ENCODE measurements at regions not wholly inside any gene's neighbourhood (a gene's known extent, or its start where the extent isn't known, plus 50 kb on each side); places are given as distances from the start of the nearest gene placed in this dataset.

- DNase-seq (ENCODE audit: low read depth) = no peak
Observed at GRCh38 chr3:72591522-72592421, 256.5 kb downstream of the SHQ1 start.

GRCh38 chr3:72590732-72591221, 257.5 kb downstream of the SHQ1 start:
- no peak for DNase-seq (ENCODE audit: low read depth)

- DNase-seq (ENCODE audit: low read depth) = no peak
Observed at GRCh38 chr3:72587282-72587681, 261.0 kb downstream of the SHQ1 start.

- no peak for DNase-seq (ENCODE audit: low read depth)
Observed at GRCh38 chr3:72586694-72587093, 261.6 kb downstream of the SHQ1 start.

- no peak for DNase-seq (ENCODE audit: low read depth)
Observed at GRCh38 chr3:72585966-72586365, 262.3 kb downstream of the SHQ1 start.

- DNase-seq (ENCODE audit: low read depth) = no peak
Observed at GRCh38 chr3:72584262-72584661, 264.0 kb downstream of the SHQ1 start.

GRCh38 chr3:72582963-72583362, 265.3 kb downstream of the SHQ1 start:
- DNase-seq (ENCODE audit: low read depth) = no peak

GRCh38 chr3:72582211-72582878, 265.9 kb downstream of the SHQ1 start:
- DNase-seq (ENCODE audit: low read depth) = no peak

GRCh38 chr3:72580900-72581299, 267.3 kb downstream of the SHQ1 start:
- no peak for DNase-seq (ENCODE audit: low read depth)

GRCh38 chr3:72580246-72580756, 267.9 kb downstream of the SHQ1 start:
- DNase-seq (ENCODE audit: low read depth) = no peak

GRCh38 chr3:72579581-72580245, 268.5 kb downstream of the SHQ1 start:
- no peak for DNase-seq (ENCODE audit: low read depth)

- no peak for DNase-seq (ENCODE audit: low read depth)
Observed at GRCh38 chr3:72579191-72579580, 269.1 kb downstream of the SHQ1 start.

- no peak for DNase-seq (ENCODE audit: low read depth)
Observed at GRCh38 chr3:72577190-72577589, 271.1 kb downstream of the SHQ1 start.

- DNase-seq (ENCODE audit: low read depth) = no peak
Observed at GRCh38 chr3:72576563-72576962, 271.7 kb downstream of the SHQ1 start.

GRCh38 chr3:72574144-72574543, 274.1 kb downstream of the SHQ1 start:
- DNase-seq (ENCODE audit: low read depth) = no peak

- DNase-seq (ENCODE audit: low read depth) = no peak
Observed at GRCh38 chr3:72573051-72573450, 275.2 kb downstream of the SHQ1 start.

- DNase-seq (ENCODE audit: low read depth) = no peak
Observed at GRCh38 chr3:72572489-72573007, 275.7 kb downstream of the SHQ1 start.

- DNase-seq (ENCODE audit: low read depth) = no peak
Observed at GRCh38 chr3:72571638-72572114, 276.6 kb downstream of the SHQ1 start.

- no peak for DNase-seq (ENCODE audit: low read depth)
Observed at GRCh38 chr3:72571052-72571451, 277.2 kb downstream of the SHQ1 start.

- DNase-seq (ENCODE audit: low read depth) = no peak
Observed at GRCh38 chr3:72569754-72570440, 278.3 kb downstream of the SHQ1 start.

- no peak for DNase-seq (ENCODE audit: low read depth)
Observed at GRCh38 chr3:72568083-72568482, 280.2 kb downstream of the SHQ1 start.

GRCh38 chr3:72567474-72567873, 280.8 kb downstream of the SHQ1 start:
- DNase-seq (ENCODE audit: low read depth) = no peak

All from stimulated activated CD8-positive, alpha-beta memory T cell treated with anti-CD3 and anti-CD28 coated beads, Interleukin-15, amount 100 ng/mL, for 24 hours (primary cell).